SKM-1 treated with dmso at 0.1 percent for 144 hours (cell line): ENCODE measurements at regions not wholly inside any gene's neighbourhood (a gene's known extent, or its start where the extent isn't known, plus 50 kb on each side); places are given as distances from the start of the nearest gene placed in this dataset.
A peak's percentile ranks its signal among the peaks of the same experiment; 100 is the strongest.

Source experiments
- DNase-seq: peaks from one replicate; lab custom pipeline; 2025; ENCODE audit not compliant: unreplicated experiment; lab: John Stamatoyannopoulos, UW

DNA sequence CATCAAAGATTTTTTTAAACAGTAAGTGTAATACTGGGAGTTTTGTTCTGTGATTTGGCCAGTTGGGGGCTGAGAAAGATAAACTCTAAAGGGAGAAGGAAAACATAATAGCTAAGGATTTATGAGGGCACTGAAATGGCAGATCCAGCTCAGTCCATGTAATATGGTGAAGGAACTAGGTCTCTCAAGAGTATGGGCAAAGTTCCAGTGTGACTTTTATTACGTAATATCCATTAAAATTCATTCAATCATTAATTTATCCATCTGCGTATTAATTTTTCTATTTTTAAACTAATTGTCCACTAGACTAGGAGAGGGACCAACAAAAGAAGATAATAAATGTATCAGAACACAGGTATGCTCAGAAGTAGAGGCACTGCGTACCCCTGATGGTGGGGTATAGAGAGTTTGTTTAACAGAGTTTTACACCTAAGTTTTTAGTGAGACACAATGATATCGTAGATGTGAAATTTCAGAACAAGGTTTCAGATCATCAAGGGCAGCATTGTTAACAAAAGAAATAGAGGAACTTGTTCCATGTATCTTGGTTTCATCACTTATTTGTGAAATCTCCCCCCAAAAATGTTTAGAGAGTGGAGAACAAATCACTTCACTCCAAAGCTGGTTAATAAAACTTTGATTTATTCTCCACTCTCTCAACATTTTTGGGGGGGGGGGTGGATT, 351.1 kb downstream of the GRXCR1 start:
- no peak for DNase-seq

- no peak for DNase-seq
Observed at GRCh38 chr4:43244688-43245382, 352.3 kb downstream of the GRXCR1 start.

DNA sequence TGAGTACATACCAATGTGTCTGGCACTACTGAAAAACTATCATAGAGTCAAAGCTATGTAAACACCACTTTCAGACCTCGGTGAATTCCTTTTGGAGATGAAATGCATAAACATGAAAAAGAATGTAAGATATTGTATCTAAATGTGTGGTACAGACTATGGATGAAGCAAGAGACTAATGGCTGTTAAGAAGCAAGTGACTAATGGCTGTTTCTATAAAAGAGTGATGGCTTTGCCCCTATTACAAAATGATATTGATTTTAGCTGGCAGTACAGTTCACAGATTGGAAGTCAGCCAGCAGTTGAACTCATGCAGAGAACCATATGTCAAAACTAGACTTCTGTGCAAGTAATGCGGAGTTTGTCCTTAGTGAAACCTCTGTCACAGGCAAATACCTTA, 359.3 kb downstream of the GRXCR1 start:
- no peak for DNase-seq

DNA sequence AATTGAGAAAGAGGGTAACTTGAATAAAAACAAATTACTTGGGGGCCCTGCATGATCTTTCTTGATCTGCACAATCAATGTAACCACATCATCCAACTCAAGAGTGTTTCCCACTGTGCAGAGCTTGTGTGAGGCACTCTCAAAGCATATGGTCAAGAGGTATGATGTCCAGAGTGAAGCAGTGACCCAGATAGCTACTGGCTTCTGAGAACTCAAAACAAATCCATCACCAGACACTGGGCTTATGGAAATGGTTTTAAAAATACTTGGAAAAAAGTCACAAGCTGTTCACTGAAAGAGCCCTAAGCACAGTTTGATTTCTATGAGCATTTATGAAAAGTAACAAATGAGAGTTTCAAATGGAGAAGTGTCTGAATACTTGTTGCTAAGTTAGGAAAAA, 361.0 kb downstream of the GRXCR1 start:
- no peak for DNase-seq

DNA sequence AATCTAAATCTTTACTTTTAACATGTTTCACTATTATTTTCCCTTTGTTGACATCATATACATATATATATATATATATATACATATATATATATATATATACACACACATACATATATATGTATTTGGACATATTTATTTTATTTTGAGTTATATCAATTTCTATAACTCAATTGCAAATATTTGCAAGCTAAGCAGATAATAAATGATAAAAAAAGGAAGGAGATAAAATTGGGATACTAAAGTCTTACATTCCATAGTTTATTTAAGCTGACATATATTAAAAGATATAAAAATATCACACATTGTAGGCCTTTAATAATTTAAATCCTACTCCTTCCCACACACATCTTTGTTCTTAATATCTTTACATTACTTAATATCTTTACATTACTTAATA, 372.2 kb downstream of the GRXCR1 start:
- no peak for DNase-seq

- DNase-seq = no peak
Observed at GRCh38 chr4:43271946-43272345, 379.4 kb downstream of the GRXCR1 start.

- DNase-seq = no peak
Observed at GRCh38 chr4:43274376-43274775, 381.9 kb downstream of the GRXCR1 start.

GRCh38 chr4:43275779-43276178, 383.3 kb downstream of the GRXCR1 start:
- no peak for DNase-seq

DNA sequence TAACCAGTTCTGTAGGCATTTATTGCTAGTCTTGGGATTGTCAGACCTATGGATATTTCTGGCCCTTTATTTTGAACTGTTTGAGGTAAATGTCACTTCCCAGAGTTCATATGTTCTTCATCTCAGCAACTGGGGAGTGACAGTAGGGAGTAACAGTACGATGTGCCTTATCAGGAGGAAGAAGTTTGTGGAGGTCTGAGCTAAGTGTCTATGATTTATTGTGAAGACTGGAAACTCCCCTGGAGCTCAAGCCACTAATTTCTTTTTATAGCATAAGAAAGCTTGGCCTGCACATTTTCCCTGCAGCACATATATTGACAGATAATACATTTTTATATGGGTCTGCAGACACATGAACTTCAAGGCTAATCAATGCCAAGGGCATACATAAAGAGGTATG, 383.8 kb downstream of the GRXCR1 start:
- DNase-seq = no peak

- no peak for DNase-seq
Observed at GRCh38 chr4:43277003-43277402, 384.5 kb downstream of the GRXCR1 start.

GRCh38 chr4:43282534-43282933, 390.0 kb downstream of the GRXCR1 start:
- no peak for DNase-seq

DNA sequence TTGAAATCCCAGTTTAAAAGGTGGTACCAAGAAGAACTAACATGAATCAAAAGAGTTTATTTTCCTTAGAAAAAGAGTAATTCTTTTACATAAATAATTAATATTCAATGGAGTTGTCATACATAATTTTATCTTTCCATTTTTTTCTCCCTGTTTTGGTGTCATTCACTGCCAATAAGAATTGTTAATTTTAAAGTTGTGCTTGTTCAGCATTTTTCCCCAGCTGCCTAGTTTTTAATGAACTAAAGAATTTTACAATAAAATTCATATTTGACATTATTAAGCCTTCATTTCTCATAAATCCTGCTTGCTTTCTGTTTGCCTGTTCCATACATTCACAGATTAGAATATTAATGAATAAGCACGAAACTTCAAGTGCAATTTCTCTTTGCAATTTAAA, 393.6 kb downstream of the GRXCR1 start:
- no peak for DNase-seq

DNA sequence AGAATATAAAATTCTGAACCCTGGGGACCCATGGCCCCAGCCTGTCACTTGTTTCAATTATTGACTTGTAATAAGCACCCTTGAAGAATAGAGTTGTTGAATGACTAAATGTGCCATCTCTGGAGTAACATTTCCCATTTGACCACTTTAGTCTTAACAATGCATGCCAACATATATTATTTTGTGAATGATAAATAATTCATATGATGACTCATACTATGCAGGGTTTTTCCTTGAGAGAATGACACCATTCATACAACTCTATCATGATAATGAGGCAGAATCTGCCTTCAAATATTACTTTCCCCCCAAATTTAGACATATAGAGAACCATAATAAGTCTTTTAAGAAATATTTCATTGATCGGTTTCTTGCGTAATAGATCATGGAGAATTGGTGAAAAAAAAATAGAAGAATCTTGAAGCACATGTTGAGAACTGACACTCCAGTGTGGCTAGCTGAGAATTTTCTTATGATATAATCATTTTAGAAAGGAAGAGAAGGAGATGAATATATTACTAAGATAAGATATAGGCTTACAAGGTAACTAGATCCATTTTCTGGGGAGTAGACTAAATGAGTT, 404.5 kb downstream of the GRXCR1 start:
- DNase-seq = no peak

GRCh38 chr4:43316813-43317212, 424.3 kb downstream of the GRXCR1 start:
- no peak for DNase-seq

DNA sequence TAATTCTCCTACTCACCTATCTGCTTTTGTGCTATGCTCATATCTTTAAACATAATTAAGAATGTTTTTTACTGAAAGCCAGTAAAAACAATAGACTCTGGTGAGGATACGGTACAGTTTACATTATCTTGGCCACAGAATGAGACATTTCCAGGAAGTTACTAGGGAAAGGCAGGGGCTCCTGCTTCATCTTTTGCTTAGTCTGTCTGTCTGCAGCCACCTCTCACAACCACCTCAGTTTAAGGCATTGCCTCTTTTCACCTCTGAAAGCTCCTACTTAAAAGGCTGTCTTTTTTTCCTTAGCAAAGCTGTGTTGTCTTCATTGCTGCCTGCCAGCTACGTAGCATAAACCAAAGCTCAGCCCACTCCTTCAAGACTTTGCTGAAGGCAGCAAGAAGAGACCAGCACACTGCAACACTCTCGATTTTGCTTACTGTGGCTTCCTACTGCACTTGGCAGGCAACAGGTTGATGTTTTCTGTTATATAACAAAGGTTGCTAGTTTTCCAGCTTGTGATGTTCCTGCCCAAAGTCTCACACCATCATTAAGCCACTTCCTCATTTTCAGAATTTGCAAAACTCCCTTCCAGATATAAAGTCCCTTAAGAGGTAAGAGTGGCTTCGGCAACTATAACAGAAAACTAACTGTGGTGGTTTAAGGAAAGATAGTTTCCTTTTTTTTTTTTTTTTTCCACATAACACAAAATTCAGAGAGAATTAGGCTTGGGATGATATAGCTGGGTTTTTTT, 432.9 kb downstream of the GRXCR1 start:
- peak; percentile 36 for DNase-seq

- no peak for DNase-seq
Observed at GRCh38 chr4:43330288-43330687, 437.8 kb downstream of the GRXCR1 start.

DNA sequence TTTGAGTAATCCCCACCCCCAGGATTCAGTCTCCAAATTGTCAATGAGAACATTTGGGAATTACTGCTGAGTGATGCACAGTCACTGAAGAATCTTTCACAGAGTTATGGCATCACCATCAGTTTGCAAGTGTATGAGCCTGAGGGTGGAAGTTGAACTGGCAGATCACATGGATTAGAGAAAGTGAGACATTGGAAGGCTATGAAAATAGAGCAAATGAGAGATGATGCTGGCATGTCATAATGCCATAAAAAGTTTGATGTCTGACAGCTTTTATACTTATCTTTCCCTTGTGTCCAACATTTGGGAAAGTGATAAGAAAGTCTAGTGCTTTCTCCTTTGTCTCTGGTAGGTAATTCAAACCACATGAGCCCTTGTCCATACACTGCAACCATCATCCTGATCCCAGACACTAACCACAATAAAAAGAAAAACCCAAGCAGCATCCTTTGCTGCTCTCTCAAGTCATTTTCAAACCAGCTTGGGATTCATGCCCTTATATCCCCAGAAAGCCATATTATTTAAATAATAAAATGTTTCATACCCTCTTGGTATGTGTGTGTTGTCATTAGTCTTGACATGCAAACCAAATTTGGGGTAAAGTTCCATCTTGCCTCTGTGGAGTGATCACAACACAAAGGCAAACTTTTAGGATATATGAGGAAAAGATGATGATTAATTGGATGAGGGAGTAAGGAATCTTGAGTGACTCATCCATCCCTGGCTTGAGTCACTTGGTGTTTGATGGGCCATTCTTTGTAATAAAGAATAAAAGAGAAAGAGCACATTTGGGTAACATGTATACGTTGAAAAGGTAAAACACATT, 438.9 kb downstream of the GRXCR1 start:
- DNase-seq = no peak

- no peak for DNase-seq
Observed at GRCh38 chr4:43332052-43332425, 439.5 kb downstream of the GRXCR1 start.

DNA sequence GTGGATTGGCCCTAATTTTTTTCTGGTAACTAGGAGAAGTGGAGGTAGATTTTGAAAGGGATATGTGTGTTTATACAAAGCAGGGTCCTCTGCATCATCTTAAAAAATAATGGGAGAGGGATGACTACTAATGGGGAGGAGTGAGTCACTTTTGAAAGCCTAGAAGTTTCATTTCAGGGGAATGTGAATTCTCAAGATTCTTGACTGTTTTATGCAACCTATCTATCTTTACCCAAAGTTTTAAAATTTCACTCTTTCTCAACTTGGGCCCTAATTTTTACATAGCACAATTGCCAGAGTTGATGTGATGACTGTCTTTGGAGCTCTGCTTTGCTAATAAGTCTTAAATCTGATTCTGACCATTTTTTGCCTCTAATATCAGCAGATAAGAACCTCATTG, 445.2 kb downstream of the GRXCR1 start:
- DNase-seq = no peak

GRCh38 chr4:43339435-43339834, 446.9 kb downstream of the GRXCR1 start:
- no peak for DNase-seq

DNA sequence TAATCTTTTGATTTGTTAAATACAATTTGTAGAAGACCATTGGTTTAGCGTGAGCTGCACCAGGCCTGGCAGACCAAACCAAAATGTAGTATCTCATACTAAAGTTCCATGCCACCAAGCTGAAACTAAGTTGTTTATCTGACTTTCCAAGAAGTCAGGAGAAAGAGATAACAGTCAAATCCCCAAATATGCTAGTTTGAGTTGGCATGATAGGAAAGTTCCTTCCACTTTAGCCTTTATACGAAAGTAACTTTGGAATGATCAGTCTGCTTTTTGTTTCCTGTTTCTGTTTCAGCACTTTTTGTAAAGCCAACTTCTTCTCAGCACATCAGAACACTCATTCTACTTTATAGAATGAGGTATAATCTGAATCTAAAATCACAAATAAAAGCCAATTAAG, 449.2 kb downstream of the GRXCR1 start:
- no peak for DNase-seq
